ENCODE measurements at regions not wholly inside any gene's neighbourhood (a gene's known extent, or its start where the extent isn't known, plus 50 kb on each side); places are given as distances from the start of the nearest gene placed in this dataset.
"Not testable (repeated sequence)": the region's sequence is repeated elsewhere in the genome, so short reads cannot be mapped to it uniquely, and the experiment has no call there.

- H3K4me3 Mint-ChIP-seq = no peak overlapping the region
- no peak overlapping the region for H3K27ac Mint-ChIP-seq
- no peaks in the 10 kb centered on the region for H3K36me3 Mint-ChIP-seq
- POLR2A ChIA-PET = no interaction called here
- ATAC-seq (ENCODE audit: low read depth) (no peak), DNase-seq (no peak)
- H3K27me3 Mint-ChIP-seq = peaks cover 2% of the 10 kb centered on the region
- H3K9me3 Mint-ChIP-seq = peaks cover 4% of the 10 kb centered on the region
- H3K4me1 Mint-ChIP-seq = peaks cover 3% of the 10 kb centered on the region
Observed at GRCh38 chr16:10232757-10233156, 50.5 kb upstream of the GRIN2A start.

- Mint-ChIP-seq H3K27me3 (no peaks in the 10 kb centered on the region), H3K36me3 (no peaks in the 10 kb centered on the region), H3K27ac (no peak overlapping the region), H3K4me1 (no peaks in the 10 kb centered on the region), H3K9me3 (no peaks in the 10 kb centered on the region), H3K4me3 (no peak overlapping the region)
- no peak for ATAC-seq (ENCODE audit: low read depth)
- DNase-seq = no peak
- POLR2A ChIA-PET = no interaction called here
Observed at GRCh38 chr16:10239640-10240039, 57.4 kb upstream of the GRIN2A start.

DNA sequence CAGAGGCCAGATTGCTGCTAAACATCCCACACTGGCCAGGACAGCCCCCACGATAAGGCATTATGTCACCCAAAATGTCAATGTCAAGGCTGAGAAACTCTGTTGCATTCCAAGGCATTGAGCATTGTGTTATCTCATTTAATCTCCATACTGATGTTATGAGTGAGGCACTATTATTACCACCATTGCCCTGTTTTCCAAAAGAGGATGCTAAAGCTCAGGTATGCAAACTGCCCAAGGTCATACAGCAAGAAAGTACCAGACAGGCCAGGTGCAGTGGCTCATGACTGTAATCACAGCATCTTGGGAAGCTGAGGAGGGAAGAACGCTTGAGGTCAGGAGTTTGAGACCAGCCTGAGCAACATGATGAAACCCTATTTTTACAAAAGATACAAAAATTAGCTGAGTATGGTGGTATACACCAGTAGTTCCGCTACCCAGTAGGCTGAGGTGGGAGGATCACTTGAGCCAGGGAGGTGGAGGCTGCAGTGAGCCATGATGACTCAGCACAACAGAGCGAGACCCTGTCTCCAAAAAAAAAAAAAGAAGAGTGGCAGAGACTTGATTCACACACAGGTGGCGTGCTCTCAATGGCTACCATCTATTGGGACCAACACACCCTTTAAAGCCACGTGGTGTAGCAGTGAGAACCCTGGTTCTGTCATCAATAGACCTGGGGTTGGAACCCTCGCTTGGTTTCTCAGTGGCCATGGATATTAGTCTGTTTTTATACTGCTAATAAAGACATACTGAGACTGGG, 58.8 kb upstream of the GRIN2A start:
- Mint-ChIP-seq H3K9me3 (no peaks in the 10 kb centered on the region), H3K4me1 (no peaks in the 10 kb centered on the region), H3K36me3 (no peaks in the 10 kb centered on the region), H3K27ac (no peak overlapping the region), H3K4me3 (no peak overlapping the region), H3K27me3 (peaks cover 2% of the 10 kb centered on the region)
- POLR2A ChIA-PET = no interaction called here
- no peak for DNase-seq
- ATAC-seq (ENCODE audit: low read depth) = no peak

DNA sequence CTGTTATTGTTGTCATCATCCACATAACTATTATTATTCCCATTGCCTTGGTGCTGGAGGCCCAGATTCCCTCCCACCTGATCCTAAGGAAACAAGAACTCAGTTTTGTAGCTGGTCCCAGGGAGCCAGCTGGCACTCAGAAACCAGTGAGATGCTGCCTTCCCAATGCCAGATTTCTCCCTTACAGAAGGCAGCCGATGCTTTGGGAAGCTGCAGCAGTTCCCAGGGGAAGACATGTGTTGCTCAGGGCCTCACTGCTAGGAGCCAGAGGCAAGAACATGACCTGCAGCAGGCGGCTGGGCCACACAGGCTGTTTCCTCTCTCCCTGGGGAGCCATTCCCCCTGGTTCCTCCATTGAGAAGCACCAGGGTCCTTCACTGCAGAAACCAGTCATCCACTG, 59.9 kb upstream of the GRIN2A start:
- peaks cover 2% of the 10 kb centered on the region for H3K27me3 Mint-ChIP-seq
- no peak overlapping the region for H3K4me3 Mint-ChIP-seq
- no peak overlapping the region for H3K27ac Mint-ChIP-seq
- DNase-seq = no peak
- POLR2A ChIA-PET = no interaction called here
- H3K9me3 Mint-ChIP-seq = no peaks in the 10 kb centered on the region
- H3K4me1 Mint-ChIP-seq = no peaks in the 10 kb centered on the region
- H3K36me3 Mint-ChIP-seq = no peaks in the 10 kb centered on the region
- ATAC-seq (ENCODE audit: low read depth) = no peak

DNA sequence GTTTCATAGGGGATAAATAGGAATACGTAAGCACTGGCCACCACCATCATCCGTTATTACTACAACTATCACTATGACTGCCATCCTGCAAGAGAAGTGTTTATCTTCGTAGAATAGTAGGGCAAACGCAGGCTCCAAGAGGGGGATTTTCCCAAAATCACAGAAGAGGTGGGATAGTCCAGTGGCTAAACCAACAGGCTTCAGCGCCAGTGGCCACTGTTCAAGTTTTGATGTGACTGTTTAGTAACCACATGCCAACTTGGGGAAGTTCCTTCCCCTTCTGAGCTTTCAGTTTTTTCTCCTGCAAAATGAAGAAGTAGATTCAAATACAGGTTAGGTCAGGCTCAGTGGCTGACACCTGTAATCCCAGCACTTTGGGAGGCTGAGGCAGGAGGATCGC, 60.7 kb upstream of the GRIN2A start:
- no peaks in the 10 kb centered on the region for H3K36me3 Mint-ChIP-seq
- no peaks in the 10 kb centered on the region for H3K9me3 Mint-ChIP-seq
- no peak overlapping the region for H3K4me3 Mint-ChIP-seq
- ATAC-seq (ENCODE audit: low read depth) (no peak), DNase-seq (no peak)
- peaks cover 2% of the 10 kb centered on the region for H3K27me3 Mint-ChIP-seq
- POLR2A ChIA-PET = no interaction called here
- no peaks in the 10 kb centered on the region for H3K4me1 Mint-ChIP-seq
- H3K27ac Mint-ChIP-seq = no peak overlapping the region

GRCh38 chr16:10245002-10245401, 62.8 kb upstream of the GRIN2A start:
- H3K9me3 Mint-ChIP-seq = no peaks in the 10 kb centered on the region
- POLR2A ChIA-PET = no interaction called here
- no peak overlapping the region for H3K27ac Mint-ChIP-seq
- DNase-seq (no peak), ATAC-seq (ENCODE audit: low read depth) (no peak)
- H3K4me3 Mint-ChIP-seq = no peak overlapping the region
- H3K4me1 Mint-ChIP-seq = no peaks in the 10 kb centered on the region
- no peaks in the 10 kb centered on the region for H3K36me3 Mint-ChIP-seq
- peaks cover 2% of the 10 kb centered on the region for H3K27me3 Mint-ChIP-seq

DNA sequence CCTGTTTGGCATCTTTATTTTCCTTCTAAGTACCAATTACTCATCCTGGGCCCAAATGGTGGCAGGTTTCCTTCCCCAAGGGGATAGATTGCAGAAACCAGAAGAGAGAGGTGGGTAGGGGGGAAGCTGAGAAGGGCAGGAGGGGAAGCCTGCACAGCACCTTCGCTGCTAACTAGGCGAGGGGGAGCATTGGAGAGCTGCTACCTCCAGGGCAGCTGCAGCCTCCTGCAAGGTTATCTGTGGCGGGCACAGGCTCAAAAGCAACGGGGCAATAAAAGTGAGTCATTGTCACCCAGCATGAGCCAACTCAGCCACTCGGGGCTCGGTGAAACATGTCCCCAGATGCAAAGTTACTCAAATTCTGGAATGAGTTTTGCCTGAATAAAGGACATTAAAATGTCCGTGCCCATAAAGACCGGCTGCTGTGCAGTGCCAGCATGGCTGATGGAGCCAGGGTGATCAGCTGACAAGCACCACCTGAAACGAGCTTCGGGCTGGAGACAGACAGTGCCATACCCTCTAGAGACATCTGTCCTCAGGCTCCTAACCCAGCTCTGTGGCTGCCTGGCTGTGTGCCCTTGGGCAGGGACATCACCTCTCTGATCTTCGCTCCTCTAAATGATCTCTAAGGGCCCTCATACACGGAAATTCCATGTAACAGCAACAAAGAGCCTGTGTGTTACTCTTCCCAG, 68.1 kb upstream of the GRIN2A start:
- Mint-ChIP-seq H3K9me3 (no peaks in the 10 kb centered on the region), H3K4me1 (no peaks in the 10 kb centered on the region), H3K27ac (no peak overlapping the region), H3K36me3 (no peaks in the 10 kb centered on the region), H3K27me3 (peaks cover 6% of the 10 kb centered on the region), H3K4me3 (no peak overlapping the region)
- DNase-seq (no peak), ATAC-seq (ENCODE audit: low read depth) (no peak)
- POLR2A ChIA-PET = no interaction called here

GRCh38 chr16:10252155-10252554, 69.9 kb upstream of the GRIN2A start:
- peaks cover 7% of the 10 kb centered on the region for H3K27me3 Mint-ChIP-seq
- H3K36me3 Mint-ChIP-seq = no peaks in the 10 kb centered on the region
- H3K4me1 Mint-ChIP-seq = peaks cover 3% of the 10 kb centered on the region
- ATAC-seq (ENCODE audit: low read depth) (no peak), DNase-seq (no peak)
- no peak overlapping the region for H3K27ac Mint-ChIP-seq
- POLR2A ChIA-PET = no interaction called here
- no peak overlapping the region for H3K4me3 Mint-ChIP-seq
- no peaks in the 10 kb centered on the region for H3K9me3 Mint-ChIP-seq

- H3K9me3 Mint-ChIP-seq = no peaks in the 10 kb centered on the region
- DNase-seq (no peak), ATAC-seq (ENCODE audit: low read depth) (no peak)
- peaks cover 6% of the 10 kb centered on the region for H3K4me1 Mint-ChIP-seq
- POLR2A ChIA-PET = no interaction called here
- H3K27me3 Mint-ChIP-seq = peaks cover 7% of the 10 kb centered on the region
- H3K36me3 Mint-ChIP-seq = no peaks in the 10 kb centered on the region
- H3K27ac Mint-ChIP-seq = no peak overlapping the region
- H3K4me3 Mint-ChIP-seq = no peak overlapping the region
Observed at GRCh38 chr16:10253409-10253808, 71.2 kb upstream of the GRIN2A start.

GRCh38 chr16:10255728-10256127, 73.5 kb upstream of the GRIN2A start:
- Mint-ChIP-seq H3K27ac (no peak overlapping the region), H3K27me3 (peaks cover 5% of the 10 kb centered on the region), H3K4me3 (no peak overlapping the region), H3K4me1 (peaks cover 6% of the 10 kb centered on the region), H3K9me3 (no peaks in the 10 kb centered on the region), H3K36me3 (no peaks in the 10 kb centered on the region)
- ATAC-seq (ENCODE audit: low read depth) = no peak
- DNase-seq = no peak
- POLR2A ChIA-PET = no interaction called here

GRCh38 chr16:10256784-10257641, 74.8 kb upstream of the GRIN2A start:
- POLR2A ChIA-PET = interaction anchor here (0.5 to 0.7 kb wide), 2 partner anchors 72 to 162 kb away, joined by 3 read pairs; no protein-coding TSS in a partner anchor
- peaks cover 3% of the 10 kb centered on the region for H3K27me3 Mint-ChIP-seq
- H3K36me3 Mint-ChIP-seq = no peaks in the 10 kb centered on the region
- peaks cover 6% of the 10 kb centered on the region for H3K4me1 Mint-ChIP-seq
- ATAC-seq (ENCODE audit: low read depth) = peak; percentile 54
- H3K27ac Mint-ChIP-seq = no peak overlapping the region
- peak; percentile 54 for DNase-seq
- H3K9me3 Mint-ChIP-seq = no peaks in the 10 kb centered on the region
- H3K4me3 Mint-ChIP-seq = no peak overlapping the region

GRCh38 chr16:10257642-10258251, 75.5 kb upstream of the GRIN2A start:
- POLR2A ChIA-PET = interaction anchor here (0.7 kb wide), 1 partner anchor 161 kb away, joined by 3 read pairs; no protein-coding TSS in a partner anchor
- H3K27ac Mint-ChIP-seq = not testable (repeated sequence)

DNA sequence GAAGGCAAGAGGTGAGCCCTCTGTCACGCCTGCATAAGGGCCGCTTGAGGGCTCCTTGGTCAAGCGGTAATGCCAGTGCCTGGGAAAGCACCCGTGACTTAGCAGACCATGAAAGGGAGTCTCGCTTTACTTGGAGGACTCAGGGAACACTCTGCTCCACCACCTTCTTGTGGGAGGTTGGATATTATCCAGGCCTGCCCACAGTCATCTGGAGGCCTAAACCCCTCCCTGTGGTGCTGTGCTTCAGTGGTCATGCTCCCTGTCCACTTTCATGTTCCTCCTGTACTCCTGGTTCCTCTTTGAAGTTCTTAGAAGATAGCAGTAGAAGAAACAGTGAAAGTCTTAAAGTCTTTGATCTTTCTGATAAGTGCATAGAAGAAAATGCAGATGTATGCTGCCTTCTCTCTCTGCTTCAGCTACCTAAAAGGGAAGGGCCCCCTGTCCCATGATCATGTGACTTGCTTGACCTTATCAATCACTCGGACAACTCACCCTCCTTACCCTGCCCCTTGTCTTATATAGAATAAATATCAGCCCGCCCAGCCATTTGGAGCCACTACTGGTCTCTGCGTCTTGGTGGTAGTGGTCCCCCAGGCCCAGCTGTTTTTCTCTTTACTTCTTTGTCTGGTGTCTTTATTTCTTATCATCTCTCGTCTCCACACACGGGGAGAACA, 76.8 kb upstream of the GRIN2A start:
- H3K9me3 Mint-ChIP-seq; H3K27me3 Mint-ChIP-seq; H3K4me1 Mint-ChIP-seq; POLR2A ChIA-PET; H3K4me3 Mint-ChIP-seq; H3K36me3 Mint-ChIP-seq; DNase-seq; ATAC-seq (ENCODE audit: low read depth); H3K27ac Mint-ChIP-seq: not testable (repeated sequence)

More at GRCh38 chr16:10257642-10258251, 75.5 kb upstream of the GRIN2A start:
- H3K27me3 Mint-ChIP-seq; H3K36me3 Mint-ChIP-seq; DNase-seq; ATAC-seq (ENCODE audit: low read depth); H3K4me3 Mint-ChIP-seq; H3K4me1 Mint-ChIP-seq; H3K9me3 Mint-ChIP-seq: not testable (repeated sequence)
